ENCODE measurements at regions not wholly inside any gene's neighbourhood (a gene's known extent, or its start where the extent isn't known, plus 50 kb on each side); places are given as distances from the start of the nearest gene placed in this dataset.
"Not testable (repeated sequence)": the region's sequence is repeated elsewhere in the genome, so short reads cannot be mapped to it uniquely, and the experiment has no call there.

DNA sequence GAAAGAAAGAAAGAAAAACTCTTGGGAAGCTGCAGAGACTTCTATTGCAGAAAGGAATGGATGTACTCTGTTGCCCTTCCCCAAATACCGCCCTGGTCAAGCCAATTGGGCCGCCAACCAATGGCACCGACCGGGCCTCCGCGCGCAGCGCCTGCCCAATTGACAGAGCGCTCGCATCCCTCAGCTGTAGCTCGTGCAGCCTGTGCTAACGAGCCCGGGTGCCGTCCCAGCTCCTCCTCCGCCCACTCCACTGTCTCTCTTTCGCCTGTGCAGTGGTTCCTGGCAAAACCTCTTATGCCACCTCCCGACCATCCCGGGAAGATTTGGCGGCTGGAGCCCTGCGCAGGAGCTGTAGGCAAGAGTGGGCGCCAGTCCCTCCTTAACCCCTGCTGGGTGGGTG lies 304.2 kb upstream of the DPP6 start:
- not testable (repeated sequence) for H3K4me1 ChIP-seq (ENCODE audit: insufficient read depth, insufficient read length); H3K9ac ChIP-seq (ENCODE audit: insufficient read length, low read depth); H3K4me3 ChIP-seq (ENCODE audit: insufficient read length, low read depth); DNase-seq (ENCODE audit: low read depth, low spot score); H3K9me3 ChIP-seq (ENCODE audit: insufficient read depth, low read length); H3K36me3 ChIP-seq (ENCODE audit: insufficient read depth, insufficient read length, low read length)
- peaks cover 29% of the 10 kb centered on the region for H3K27me3 ChIP-seq (ENCODE audit: insufficient read depth, insufficient read length)

DNA sequence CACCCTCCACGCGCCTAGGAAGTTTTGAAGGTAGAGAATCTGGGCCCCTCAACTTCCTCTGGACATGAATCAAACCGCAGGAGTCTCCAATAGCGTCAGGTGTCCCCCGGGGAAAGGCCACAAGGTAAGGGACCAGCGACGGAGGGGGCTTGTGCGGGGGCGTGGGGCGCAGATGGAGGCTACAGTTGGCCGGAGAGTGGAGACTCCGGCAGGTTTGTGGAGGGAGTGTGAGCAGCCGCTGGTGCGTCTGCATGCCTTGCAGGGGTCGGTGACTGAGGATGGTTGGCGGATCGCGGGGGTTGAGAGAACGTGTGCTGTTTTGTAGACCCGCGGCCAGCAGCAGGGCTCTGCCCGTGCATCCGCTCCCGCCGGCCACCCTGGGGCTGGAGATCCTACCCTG lies 303.3 kb upstream of the DPP6 start:
- Histone ChIP-seq H3K27me3 (ENCODE audit: insufficient read depth, insufficient read length) (peaks cover 29% of the 10 kb centered on the region), H3K4me3 (ENCODE audit: insufficient read length, low read depth) (peak overlapping the region; percentile 28)
- H3K36me3 ChIP-seq (ENCODE audit: insufficient read depth, insufficient read length, low read length); H3K9ac ChIP-seq (ENCODE audit: insufficient read length, low read depth); H3K4me1 ChIP-seq (ENCODE audit: insufficient read depth, insufficient read length); DNase-seq (ENCODE audit: low read depth, low spot score); H3K9me3 ChIP-seq (ENCODE audit: insufficient read depth, low read length): not testable (repeated sequence)

- not testable (repeated sequence) for H3K9ac ChIP-seq (ENCODE audit: insufficient read length, low read depth); H3K27me3 ChIP-seq (ENCODE audit: insufficient read depth, insufficient read length); H3K4me1 ChIP-seq (ENCODE audit: insufficient read depth, insufficient read length); H3K36me3 ChIP-seq (ENCODE audit: insufficient read depth, insufficient read length, low read length); H3K9me3 ChIP-seq (ENCODE audit: insufficient read depth, low read length); H3K4me3 ChIP-seq (ENCODE audit: insufficient read length, low read depth); DNase-seq (ENCODE audit: low read depth, low spot score)
These were observed 286.3 kb upstream of the DPP6 start for GRCh38 chr7:153765869-153766268.

GRCh38 chr7:153766926-153767325 lies 285.3 kb upstream of the DPP6 start:
- not testable (repeated sequence) for H3K4me1 ChIP-seq (ENCODE audit: insufficient read depth, insufficient read length); H3K9me3 ChIP-seq (ENCODE audit: insufficient read depth, low read length); DNase-seq (ENCODE audit: low read depth, low spot score); H3K9ac ChIP-seq (ENCODE audit: insufficient read length, low read depth); H3K27me3 ChIP-seq (ENCODE audit: insufficient read depth, insufficient read length); H3K36me3 ChIP-seq (ENCODE audit: insufficient read depth, insufficient read length, low read length); H3K4me3 ChIP-seq (ENCODE audit: insufficient read length, low read depth)

DNA sequence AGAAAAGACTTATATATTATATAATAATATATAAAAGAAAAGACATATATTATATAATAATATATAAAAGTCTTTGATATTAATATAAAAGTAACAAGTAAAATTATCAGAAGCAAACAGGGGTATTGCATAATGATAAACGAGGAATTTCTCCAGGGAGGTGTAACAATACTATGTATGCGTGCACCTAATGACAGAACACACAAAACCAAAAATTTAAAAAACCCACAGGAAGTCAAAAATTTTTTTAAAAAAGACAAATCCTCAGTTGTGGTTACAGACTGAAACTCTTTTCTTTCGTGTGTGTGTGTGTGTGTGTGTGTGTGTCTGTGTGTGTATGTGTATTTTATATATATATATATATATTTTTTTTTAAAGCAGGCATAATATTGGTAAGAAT lies 279.2 kb upstream of the DPP6 start:
- Histone ChIP-seq H3K27me3 (ENCODE audit: insufficient read depth, insufficient read length) (no peaks in the 10 kb centered on the region), H3K4me3 (ENCODE audit: insufficient read length, low read depth) (no peak overlapping the region), H3K9ac (ENCODE audit: insufficient read length, low read depth) (no peak overlapping the region), H3K4me1 (ENCODE audit: insufficient read depth, insufficient read length) (no peaks in the 10 kb centered on the region), H3K36me3 (ENCODE audit: insufficient read depth, insufficient read length, low read length) (no peaks in the 10 kb centered on the region), H3K9me3 (ENCODE audit: insufficient read depth, low read length) (no peaks in the 10 kb centered on the region)
- TF ChIP-seq SUZ12 (IDR thresholded peaks at IDR 0.05; ENCODE audit: extremely low read depth, insufficient read depth, insufficient read length) (no peak), ZNF274 (IDR thresholded peaks at IDR 0.05; ENCODE audit: low read depth, low read length) (no peak), YY1 (IDR thresholded peaks at IDR 0.05; ENCODE audit: insufficient read depth, insufficient read length) (no peak)
- DNase-seq (ENCODE audit: low read depth, low spot score), result no peak

GRCh38 chr7:153776940-153777339 lies 275.3 kb upstream of the DPP6 start:
- not testable (repeated sequence) for H3K9ac ChIP-seq (ENCODE audit: insufficient read length, low read depth); H3K27me3 ChIP-seq (ENCODE audit: insufficient read depth, insufficient read length); H3K4me1 ChIP-seq (ENCODE audit: insufficient read depth, insufficient read length); H3K9me3 ChIP-seq (ENCODE audit: insufficient read depth, low read length); H3K36me3 ChIP-seq (ENCODE audit: insufficient read depth, insufficient read length, low read length); H3K4me3 ChIP-seq (ENCODE audit: insufficient read length, low read depth); DNase-seq (ENCODE audit: low read depth, low spot score)

- not testable (repeated sequence) for H3K4me1 ChIP-seq (ENCODE audit: insufficient read depth, insufficient read length); H3K4me3 ChIP-seq (ENCODE audit: insufficient read length, low read depth); H3K27me3 ChIP-seq (ENCODE audit: insufficient read depth, insufficient read length); H3K9me3 ChIP-seq (ENCODE audit: insufficient read depth, low read length); DNase-seq (ENCODE audit: low read depth, low spot score); H3K36me3 ChIP-seq (ENCODE audit: insufficient read depth, insufficient read length, low read length); H3K9ac ChIP-seq (ENCODE audit: insufficient read length, low read depth)
These were observed 254.8 kb upstream of the DPP6 start for GRCh38 chr7:153797363-153797762.

DNA sequence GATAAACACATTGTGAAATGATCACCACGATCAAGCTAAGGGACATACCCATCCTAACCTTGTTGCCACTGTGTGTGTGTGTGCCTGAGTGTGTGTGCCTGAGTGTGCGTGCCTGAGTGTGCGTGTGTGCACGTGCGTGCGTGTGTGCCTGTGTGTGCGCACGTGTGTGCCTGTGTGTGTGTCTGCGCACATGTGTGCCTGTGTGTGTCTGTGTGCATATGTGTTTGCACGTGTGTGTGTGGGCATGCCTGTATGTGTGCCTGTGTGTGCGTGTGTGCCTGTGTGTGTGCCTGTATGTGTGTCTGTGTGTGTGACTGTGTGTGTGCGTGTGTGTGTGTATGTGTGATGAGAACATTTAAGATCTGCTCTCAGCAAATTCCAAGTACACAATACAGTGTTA lies 244.1 kb upstream of the DPP6 start:
- no peak for DNase-seq (ENCODE audit: low read depth, low spot score)
- H3K9ac ChIP-seq (ENCODE audit: insufficient read length, low read depth), result no peak overlapping the region
- H3K36me3 ChIP-seq (ENCODE audit: insufficient read depth, insufficient read length, low read length), result no peaks in the 10 kb centered on the region
- H3K9me3 ChIP-seq (ENCODE audit: insufficient read depth, low read length), result no peaks in the 10 kb centered on the region
- no peak overlapping the region for H3K4me3 ChIP-seq (ENCODE audit: insufficient read length, low read depth)
- H3K4me1 ChIP-seq (ENCODE audit: insufficient read depth, insufficient read length), result no peaks in the 10 kb centered on the region
- no peaks in the 10 kb centered on the region for H3K27me3 ChIP-seq (ENCODE audit: insufficient read depth, insufficient read length)
- TF ChIP-seq ZNF274 (IDR thresholded peaks at IDR 0.05; ENCODE audit: low read depth, low read length), result no peak
- TF ChIP-seq SUZ12 (IDR thresholded peaks at IDR 0.05; ENCODE audit: extremely low read depth, insufficient read depth, insufficient read length), result no peak
- no peak for TF ChIP-seq YY1 (IDR thresholded peaks at IDR 0.05; ENCODE audit: insufficient read depth, insufficient read length)

DNA sequence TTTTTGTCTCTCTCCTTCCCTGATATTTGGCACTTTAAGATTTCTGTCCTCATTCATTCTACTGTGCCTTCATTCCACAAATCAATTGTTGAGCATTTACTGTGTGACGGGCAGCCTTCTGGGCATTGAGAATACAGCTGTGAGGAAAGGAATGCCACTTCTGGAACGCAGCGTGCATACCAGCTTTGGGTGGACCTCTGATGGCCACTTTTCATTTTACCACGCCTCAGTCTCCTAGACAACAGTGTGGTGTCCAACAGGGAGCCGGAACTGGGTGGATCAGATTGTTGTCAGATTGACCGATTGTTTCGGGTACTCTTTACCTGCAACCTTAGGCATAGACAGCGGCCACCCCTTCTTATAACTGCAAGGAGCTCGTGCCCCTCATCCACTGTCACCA lies 222.7 kb upstream of the DPP6 start:
- DNase-seq (ENCODE audit: low read depth, low spot score), result no peak
- no peaks in the 10 kb centered on the region for H3K36me3 ChIP-seq (ENCODE audit: insufficient read depth, insufficient read length, low read length)
- H3K9ac ChIP-seq (ENCODE audit: insufficient read length, low read depth), result no peak overlapping the region
- H3K4me3 ChIP-seq (ENCODE audit: insufficient read length, low read depth), result no peak overlapping the region
- H3K27me3 ChIP-seq (ENCODE audit: insufficient read depth, insufficient read length), result no peaks in the 10 kb centered on the region
- TF ChIP-seq ZNF274 (IDR thresholded peaks at IDR 0.05; ENCODE audit: low read depth, low read length), result no peak
- no peak for TF ChIP-seq SUZ12 (IDR thresholded peaks at IDR 0.05; ENCODE audit: extremely low read depth, insufficient read depth, insufficient read length)
- TF ChIP-seq YY1 (IDR thresholded peaks at IDR 0.05; ENCODE audit: insufficient read depth, insufficient read length), result no peak
- peaks cover 2% of the 10 kb centered on the region for H3K4me1 ChIP-seq (ENCODE audit: insufficient read depth, insufficient read length)
- no peaks in the 10 kb centered on the region for H3K9me3 ChIP-seq (ENCODE audit: insufficient read depth, low read length)

All from NT2/D1 (cell line).